ENCODE measurements at regions not wholly inside any gene's neighbourhood (a gene's known extent, or its start where the extent isn't known, plus 50 kb on each side); places are given as distances from the start of the nearest gene placed in this dataset.
A peak's percentile ranks its signal among the peaks of the same experiment; 100 is the strongest.

GRCh38 chr6:14254505-14254904, 136.9 kb downstream of the CD83 start:
- DNase-seq (ENCODE audit: low spot score) = no peak

- no peak for DNase-seq (ENCODE audit: low spot score)
These were observed 138.3 kb downstream of the CD83 start for GRCh38 chr6:14255916-14256315.

GRCh38 chr6:14258117-14258516, 140.5 kb downstream of the CD83 start:
- DNase-seq (ENCODE audit: low spot score) = no peak

- no peak for DNase-seq (ENCODE audit: low spot score)
These were observed 141.4 kb downstream of the CD83 start for GRCh38 chr6:14258695-14259593.

GRCh38 chr6:14259594-14260152, 142.1 kb downstream of the CD83 start:
- DNase-seq (ENCODE audit: low spot score) = no peak

- DNase-seq (ENCODE audit: low spot score) = no peak
These were observed 143.3 kb downstream of the CD83 start for GRCh38 chr6:14260839-14261238.

GRCh38 chr6:14263881-14264424, 146.4 kb downstream of the CD83 start:
- no peak for DNase-seq (ENCODE audit: low spot score)

- no peak for DNase-seq (ENCODE audit: low spot score)
These were observed 147.8 kb downstream of the CD83 start for GRCh38 chr6:14265049-14266021.

- DNase-seq (ENCODE audit: low spot score) = no peak
These were observed 148.7 kb downstream of the CD83 start for GRCh38 chr6:14266266-14266665.

- no peak for DNase-seq (ENCODE audit: low spot score)
These were observed 150.5 kb downstream of the CD83 start for GRCh38 chr6:14267885-14268660.

- DNase-seq (ENCODE audit: low spot score) = no peak
These were observed 151.9 kb downstream of the CD83 start for GRCh38 chr6:14269436-14269835.

GRCh38 chr6:14270142-14270893, 152.7 kb downstream of the CD83 start:
- DNase-seq (ENCODE audit: low spot score) = no peak

- peak; percentile 70 for DNase-seq (ENCODE audit: low spot score)
These were observed 153.6 kb downstream of the CD83 start for GRCh38 chr6:14270925-14271788.

- DNase-seq (ENCODE audit: low spot score) = peak; percentile 8
These were observed 154.5 kb downstream of the CD83 start for GRCh38 chr6:14271789-14272736.

- DNase-seq (ENCODE audit: low spot score) = no peak
These were observed 155.1 kb downstream of the CD83 start for GRCh38 chr6:14272737-14273085.

- DNase-seq (ENCODE audit: low spot score) = no peak
These were observed 155.6 kb downstream of the CD83 start for GRCh38 chr6:14273191-14273590.

- DNase-seq (ENCODE audit: low spot score) = no peak
These were observed 156.4 kb downstream of the CD83 start for GRCh38 chr6:14274016-14274415.

Data from LoVo (cell line).